DND-41 (cell line): ENCODE measurements at regions not wholly inside any gene's neighbourhood (a gene's known extent, or its start where the extent isn't known, plus 50 kb on each side); places are given as distances from the start of the nearest gene placed in this dataset.

Experiments used
- EZH2 ChIP-seq: IDR thresholded peaks from 3 replicates; pipeline ENCODE4 v1.6.1; 2012; ENCODE audit warnings: borderline replicate concordance, low read depth, mild to moderate bottlenecking, moderate library complexity, low read length, inconsistent platforms; ENCODE audit not compliant: severe bottlenecking
- TF ChIP-seq, protein P1 (sequence below): IDR thresholded peaks from 2 replicates; pipeline ENCODE4 v1.5.1; 2012; ENCODE audit warnings: borderline replicate concordance, low read length, moderate library complexity, mild to moderate bottlenecking; ENCODE audit not compliant: poor library complexity, severe bottlenecking; ENCODE audit errors: extremely low read depth

DNA sequence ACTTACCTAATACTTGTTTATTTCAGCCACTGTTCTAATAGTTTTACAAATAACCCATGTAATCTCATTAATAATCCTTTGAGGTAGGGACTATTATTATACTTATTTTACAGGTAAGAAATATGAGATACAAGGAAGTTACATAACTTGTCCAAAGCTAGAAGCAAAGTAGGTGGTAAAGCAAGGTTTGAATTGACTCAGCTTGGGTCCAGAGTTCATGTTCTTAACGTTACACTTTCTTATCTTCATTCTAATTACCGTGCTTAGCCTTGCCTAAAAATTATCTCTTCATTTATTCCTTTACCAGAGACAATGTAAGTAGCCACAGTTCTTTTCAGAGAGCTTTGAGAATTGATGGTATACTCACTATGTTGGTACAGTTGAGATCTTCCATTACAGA lies 743.6 kb downstream of the KCNJ3 start:
- TF ChIP-seq, protein P1, sequence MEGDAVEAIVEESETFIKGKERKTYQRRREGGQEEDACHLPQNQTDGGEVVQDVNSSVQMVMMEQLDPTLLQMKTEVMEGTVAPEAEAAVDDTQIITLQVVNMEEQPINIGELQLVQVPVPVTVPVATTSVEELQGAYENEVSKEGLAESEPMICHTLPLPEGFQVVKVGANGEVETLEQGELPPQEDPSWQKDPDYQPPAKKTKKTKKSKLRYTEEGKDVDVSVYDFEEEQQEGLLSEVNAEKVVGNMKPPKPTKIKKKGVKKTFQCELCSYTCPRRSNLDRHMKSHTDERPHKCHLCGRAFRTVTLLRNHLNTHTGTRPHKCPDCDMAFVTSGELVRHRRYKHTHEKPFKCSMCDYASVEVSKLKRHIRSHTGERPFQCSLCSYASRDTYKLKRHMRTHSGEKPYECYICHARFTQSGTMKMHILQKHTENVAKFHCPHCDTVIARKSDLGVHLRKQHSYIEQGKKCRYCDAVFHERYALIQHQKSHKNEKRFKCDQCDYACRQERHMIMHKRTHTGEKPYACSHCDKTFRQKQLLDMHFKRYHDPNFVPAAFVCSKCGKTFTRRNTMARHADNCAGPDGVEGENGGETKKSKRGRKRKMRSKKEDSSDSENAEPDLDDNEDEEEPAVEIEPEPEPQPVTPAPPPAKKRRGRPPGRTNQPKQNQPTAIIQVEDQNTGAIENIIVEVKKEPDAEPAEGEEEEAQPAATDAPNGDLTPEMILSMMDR, result no peak
- TF ChIP-seq EZH2, result no peak
